GM18505 (cell line): ENCODE measurements at regions not wholly inside any gene's neighbourhood (a gene's known extent, or its start where the extent isn't known, plus 50 kb on each side); places are given as distances from the start of the nearest gene placed in this dataset.

Experiments
- ATAC-seq: cut with Tn5 transposase; IDR thresholded peaks from one replicate; pipeline ENCODE4 v1.9.1; 2021; ENCODE audit not compliant: unreplicated experiment
- POLR2A ChIP-seq: IDR thresholded peaks from 4 replicates; pipeline ENCODE4 v1.6.1; 2011; ENCODE audit warnings: borderline replicate concordance; ENCODE audit not compliant: insufficient read depth, insufficient read length; ENCODE audit errors: extremely low read depth

GRCh38 chr13:105336706-105337576, 1198.5 kb downstream of the EFNB2 start:
- no peak for ATAC-seq

DNA sequence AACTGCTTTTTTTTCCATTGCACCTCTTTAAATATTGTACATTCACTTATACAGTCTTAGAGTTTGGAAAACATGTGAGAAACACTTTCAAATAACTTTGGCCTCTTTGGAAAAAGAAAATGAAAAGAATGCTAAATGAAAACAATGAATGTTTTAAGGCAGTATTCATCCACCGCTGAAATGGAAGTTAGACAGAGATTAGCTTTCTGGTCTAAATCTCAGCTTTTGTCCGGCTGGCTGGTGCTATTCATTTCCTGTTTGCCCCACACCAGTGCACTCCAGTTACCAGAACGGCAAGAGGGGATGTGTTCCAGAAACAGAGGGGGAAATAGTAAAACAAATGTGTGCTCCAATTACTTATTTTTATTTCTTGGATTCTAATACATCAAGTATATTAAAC, 1201.3 kb downstream of the EFNB2 start:
- no peak for ATAC-seq
- no peak for TF ChIP-seq POLR2A

More at GRCh38 chr13:105336706-105337576, 1198.5 kb downstream of the EFNB2 start:
- TF ChIP-seq POLR2A: no peak

DNA sequence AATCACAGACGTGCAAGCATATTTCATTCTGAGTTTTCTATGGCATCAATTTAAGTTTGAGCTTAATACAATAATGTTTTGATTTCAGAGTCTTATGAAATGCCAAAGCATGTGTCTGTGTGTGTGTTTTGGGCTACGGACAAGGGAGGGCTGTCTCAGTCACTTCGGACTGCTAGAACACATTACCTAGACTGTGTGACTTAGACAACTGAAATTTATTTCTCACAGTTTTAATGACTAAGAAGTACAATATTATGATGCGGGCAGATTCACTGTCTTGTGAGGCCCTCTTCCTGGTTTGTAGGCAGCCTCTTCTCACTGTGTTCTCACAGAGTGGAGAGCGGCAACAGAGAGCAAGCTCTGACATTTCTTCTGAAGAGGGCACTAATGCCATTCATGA, 1202.0 kb downstream of the EFNB2 start:
- ATAC-seq: no peak
- no peak for TF ChIP-seq POLR2A

DNA sequence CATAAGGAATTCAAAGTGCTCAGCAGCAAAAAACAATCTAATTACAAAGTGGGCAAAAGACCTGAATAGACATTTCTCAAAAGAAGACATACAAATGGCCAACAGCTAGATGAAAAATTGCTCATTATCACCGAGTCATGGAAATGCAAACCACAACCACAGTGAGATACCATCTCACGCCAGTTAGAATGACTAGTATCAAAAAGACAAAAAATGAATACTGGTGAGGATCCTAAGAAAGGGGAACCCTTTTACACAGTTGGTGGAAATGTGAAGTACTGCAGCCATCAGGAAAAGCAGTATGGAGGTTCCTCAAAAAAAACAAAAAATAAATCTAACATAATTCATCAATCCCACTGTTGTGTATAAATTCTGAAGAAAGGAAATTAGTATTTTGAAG, 1206.1 kb downstream of the EFNB2 start:
- TF ChIP-seq POLR2A: no peak
- ATAC-seq: no peak

- TF ChIP-seq POLR2A: no peak
- ATAC-seq: no peak
Measured at GRCh38 chr13:105328212-105328611, 1207.2 kb downstream of the EFNB2 start.

DNA sequence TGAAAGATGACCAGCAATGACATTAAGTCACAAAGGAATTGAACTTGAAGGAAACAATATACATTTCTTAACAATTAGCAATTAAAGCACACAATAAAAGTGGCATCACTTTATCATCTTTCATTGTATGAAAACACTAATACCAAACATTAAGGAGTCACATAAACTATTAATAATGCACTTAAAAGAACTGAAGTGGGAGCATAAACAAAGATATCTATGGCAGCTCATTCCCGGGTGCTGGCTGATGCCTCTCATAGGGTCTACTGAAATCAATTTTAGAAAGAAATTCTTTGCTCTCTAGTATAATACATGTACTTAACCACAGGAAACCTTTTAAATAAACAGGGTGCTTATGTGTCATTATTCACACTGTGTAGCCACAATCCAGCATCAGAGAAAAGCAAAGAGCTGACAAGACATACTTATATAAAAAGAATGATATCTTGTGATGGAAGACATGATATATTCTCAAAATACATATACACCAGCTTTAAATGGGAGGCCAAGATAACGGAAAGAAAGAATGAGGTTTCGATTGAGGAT, 1207.8 kb downstream of the EFNB2 start:
- TF ChIP-seq POLR2A: no peak
- no peak for ATAC-seq

GRCh38 chr13:105319875-105320274, 1215.6 kb downstream of the EFNB2 start:
- no peak for TF ChIP-seq POLR2A
- ATAC-seq: no peak

- no peak for ATAC-seq
- no peak for TF ChIP-seq POLR2A
Measured at GRCh38 chr13:105316731-105317130, 1218.7 kb downstream of the EFNB2 start.

GRCh38 chr13:105312906-105313305, 1222.6 kb downstream of the EFNB2 start:
- TF ChIP-seq POLR2A: no peak
- ATAC-seq: no peak

DNA sequence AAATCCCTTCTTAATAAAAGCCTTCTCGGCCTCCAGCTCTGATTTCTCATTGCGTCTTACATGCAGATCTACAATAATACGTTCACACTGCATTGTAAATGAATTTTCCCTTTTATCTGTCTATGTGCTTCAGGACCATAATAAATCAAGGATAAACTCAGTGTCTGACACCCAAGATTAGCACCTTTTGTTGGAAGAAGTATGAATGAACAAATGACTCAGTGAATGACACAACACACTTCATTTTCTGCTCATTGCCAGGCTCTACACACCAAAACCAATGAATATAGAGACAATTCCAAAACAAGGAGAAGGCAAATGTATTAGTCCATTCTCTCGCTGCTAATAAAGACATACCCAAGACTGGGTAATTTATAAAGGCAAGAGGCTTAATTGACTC, 1224.4 kb downstream of the EFNB2 start:
- TF ChIP-seq POLR2A: no peak
- no peak for ATAC-seq

GRCh38 chr13:105307776-105308175, 1227.7 kb downstream of the EFNB2 start:
- ATAC-seq: no peak
- TF ChIP-seq POLR2A: no peak

DNA sequence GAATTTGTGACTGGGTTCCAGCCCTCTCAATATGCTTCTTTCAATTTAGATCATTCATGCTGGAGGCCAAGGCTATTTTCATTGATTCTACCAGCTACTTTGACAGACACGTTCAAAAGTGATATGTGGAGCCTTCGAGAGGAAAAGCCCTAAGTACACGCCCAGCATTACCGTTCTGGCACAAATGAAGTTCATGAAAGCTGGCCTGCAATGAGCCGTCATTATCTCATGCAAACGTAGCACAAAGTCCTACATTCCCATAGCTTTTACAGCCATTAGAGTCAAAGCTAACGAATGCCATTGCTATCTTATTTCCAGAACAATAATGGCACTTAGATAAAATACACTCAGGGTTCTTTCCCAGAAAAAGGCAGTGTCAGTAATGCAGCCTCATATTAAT, 1237.6 kb downstream of the EFNB2 start:
- ATAC-seq: no peak
- TF ChIP-seq POLR2A: no peak

DNA sequence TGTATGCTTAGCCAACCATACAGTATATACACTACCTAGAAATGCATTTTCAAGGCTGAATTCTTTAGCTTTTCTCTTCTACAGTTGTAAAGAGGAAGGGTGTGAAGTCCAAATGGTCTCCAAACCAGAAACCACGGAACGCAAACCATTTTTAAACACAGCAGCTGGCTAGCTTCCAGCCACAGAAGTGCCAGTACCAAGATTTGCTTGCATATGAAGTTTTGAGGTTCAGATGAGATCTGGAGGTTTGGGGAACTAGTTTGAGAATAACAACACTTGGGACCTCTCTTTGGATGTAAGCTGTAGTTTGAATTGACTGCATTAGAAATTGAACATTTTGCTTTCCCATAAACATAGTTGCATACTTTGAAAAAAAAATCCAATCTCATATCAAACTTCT, 1243.5 kb downstream of the EFNB2 start:
- no peak for TF ChIP-seq POLR2A
- ATAC-seq: no peak

GRCh38 chr13:105290596-105290995, 1244.9 kb downstream of the EFNB2 start:
- no peak for TF ChIP-seq POLR2A
- ATAC-seq: no peak

- no peak for TF ChIP-seq POLR2A
- no peak for ATAC-seq
Measured at GRCh38 chr13:105285526-105285925, 1249.9 kb downstream of the EFNB2 start.
